ENCODE measurements at regions not wholly inside any gene's neighbourhood (a gene's known extent, or its start where the extent isn't known, plus 50 kb on each side); places are given as distances from the start of the nearest gene placed in this dataset.

DNA sequence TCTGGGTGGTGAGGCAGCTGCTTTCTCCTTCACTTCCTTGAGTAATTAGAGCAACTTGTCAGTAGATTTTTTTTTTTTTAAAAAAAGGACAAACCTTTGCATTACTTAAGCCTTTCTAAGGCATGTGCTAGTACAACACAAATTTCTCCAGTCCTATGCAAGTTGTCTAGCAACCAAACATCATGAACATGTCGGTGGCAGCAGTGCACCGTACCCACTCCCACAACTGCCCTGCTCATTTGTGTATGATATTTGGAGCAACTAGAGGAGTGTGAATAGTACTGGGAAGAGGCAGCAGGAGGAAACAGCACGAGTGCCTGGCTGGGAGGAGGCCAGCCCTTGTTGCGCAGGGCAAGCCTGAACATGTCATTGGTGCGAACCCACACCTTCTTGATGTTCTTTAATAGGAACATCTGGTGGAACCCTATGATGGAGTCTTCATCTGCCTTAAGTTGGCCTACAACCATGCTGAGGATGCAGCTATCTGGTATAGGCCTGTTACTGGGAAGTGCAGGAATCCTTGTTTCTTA, 238.3 kb downstream of the TDRD15 start:
- H3K9me3 Mint-ChIP-seq = peaks cover 2% of the 10 kb centered on the region
- TF ChIP-seq, protein P1, sequence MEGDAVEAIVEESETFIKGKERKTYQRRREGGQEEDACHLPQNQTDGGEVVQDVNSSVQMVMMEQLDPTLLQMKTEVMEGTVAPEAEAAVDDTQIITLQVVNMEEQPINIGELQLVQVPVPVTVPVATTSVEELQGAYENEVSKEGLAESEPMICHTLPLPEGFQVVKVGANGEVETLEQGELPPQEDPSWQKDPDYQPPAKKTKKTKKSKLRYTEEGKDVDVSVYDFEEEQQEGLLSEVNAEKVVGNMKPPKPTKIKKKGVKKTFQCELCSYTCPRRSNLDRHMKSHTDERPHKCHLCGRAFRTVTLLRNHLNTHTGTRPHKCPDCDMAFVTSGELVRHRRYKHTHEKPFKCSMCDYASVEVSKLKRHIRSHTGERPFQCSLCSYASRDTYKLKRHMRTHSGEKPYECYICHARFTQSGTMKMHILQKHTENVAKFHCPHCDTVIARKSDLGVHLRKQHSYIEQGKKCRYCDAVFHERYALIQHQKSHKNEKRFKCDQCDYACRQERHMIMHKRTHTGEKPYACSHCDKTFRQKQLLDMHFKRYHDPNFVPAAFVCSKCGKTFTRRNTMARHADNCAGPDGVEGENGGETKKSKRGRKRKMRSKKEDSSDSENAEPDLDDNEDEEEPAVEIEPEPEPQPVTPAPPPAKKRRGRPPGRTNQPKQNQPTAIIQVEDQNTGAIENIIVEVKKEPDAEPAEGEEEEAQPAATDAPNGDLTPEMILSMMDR (conservative IDR thresholded peaks at IDR 0.05) = no peak
- no peaks in the 10 kb centered on the region for H3K4me1 Mint-ChIP-seq
- H3K36me3 Mint-ChIP-seq (ENCODE audit: low read depth) = no peaks in the 10 kb centered on the region
- no peak overlapping the region for H3K4me3 Mint-ChIP-seq
- H3K27ac Mint-ChIP-seq (ENCODE audit: unreplicated experiment) = no peak overlapping the region
- peaks cover 2% of the 10 kb centered on the region for H3K27me3 Mint-ChIP-seq (ENCODE audit: low read depth)
- DNase-seq (ENCODE audit: low read depth, low spot score) = no peak

DNA sequence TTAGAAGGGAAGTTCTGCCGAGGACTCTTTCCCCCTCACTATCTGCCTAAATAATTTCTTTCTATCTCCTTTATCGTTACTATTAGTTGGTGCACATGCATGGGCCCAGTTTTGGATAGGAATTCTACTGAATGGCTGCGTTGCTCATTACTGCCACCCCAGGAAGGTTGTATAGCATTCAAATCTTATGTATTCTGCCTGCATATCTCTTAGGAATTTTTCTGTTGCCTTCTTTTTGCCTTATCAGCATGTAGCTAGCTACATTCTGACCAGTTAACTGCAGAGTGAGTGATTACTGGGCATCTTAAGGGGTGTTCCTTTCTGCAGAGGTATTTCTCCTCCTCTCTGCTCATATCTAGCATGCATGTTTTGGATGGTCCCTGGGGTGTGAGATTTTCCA, 239.6 kb downstream of the TDRD15 start:
- H3K4me1 Mint-ChIP-seq = no peaks in the 10 kb centered on the region
- H3K27me3 Mint-ChIP-seq (ENCODE audit: low read depth) = peaks cover 2% of the 10 kb centered on the region
- H3K4me3 Mint-ChIP-seq = no peak overlapping the region
- H3K36me3 Mint-ChIP-seq (ENCODE audit: low read depth) = no peaks in the 10 kb centered on the region
- no peak for DNase-seq (ENCODE audit: low read depth, low spot score)
- peaks cover 2% of the 10 kb centered on the region for H3K9me3 Mint-ChIP-seq
- TF ChIP-seq, protein P1 (conservative IDR thresholded peaks at IDR 0.05) = no peak
- H3K27ac Mint-ChIP-seq (ENCODE audit: unreplicated experiment) = no peak overlapping the region

DNA sequence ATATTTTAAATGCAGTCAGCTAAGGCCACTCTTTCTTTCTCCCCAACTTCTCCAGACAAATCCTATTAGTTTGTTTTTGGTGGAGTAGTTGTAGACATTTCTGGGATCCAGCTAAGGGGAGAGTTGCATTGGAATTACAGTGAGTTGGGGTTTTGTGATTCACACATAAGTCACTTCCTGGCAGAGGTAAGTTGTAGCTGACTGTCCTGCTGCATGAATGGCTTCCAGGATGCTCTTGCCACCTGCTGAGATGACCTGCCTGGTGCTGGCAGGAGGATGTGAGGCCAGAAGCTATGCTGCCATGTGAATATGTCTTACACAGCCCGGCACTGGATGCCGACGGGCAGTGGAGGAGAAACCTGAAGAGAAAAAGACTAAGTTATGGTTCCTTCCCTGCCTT, 243.7 kb downstream of the TDRD15 start:
- H3K9me3 Mint-ChIP-seq = no peaks in the 10 kb centered on the region

DNA sequence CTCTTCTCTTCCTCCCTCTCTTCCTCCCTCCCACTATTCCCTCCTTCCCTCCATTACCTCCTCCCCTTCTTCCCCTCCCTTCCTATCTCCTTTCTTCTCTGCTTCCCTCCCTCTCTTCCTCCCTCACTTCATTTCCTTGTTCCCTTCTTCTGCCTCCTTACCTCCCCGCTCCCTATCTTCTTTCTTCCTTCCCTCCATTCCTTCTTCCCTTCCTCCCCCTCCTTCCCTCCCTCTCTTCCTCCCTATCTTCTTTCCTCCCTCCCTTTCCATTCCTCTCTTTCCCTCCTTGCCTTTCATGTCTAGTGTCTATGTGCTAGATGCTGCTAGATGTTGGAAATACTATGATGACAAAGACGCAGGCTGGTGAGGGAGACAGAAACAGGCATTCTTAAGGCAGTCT, 246.0 kb downstream of the TDRD15 start:
- no peak overlapping the region for H3K4me3 Mint-ChIP-seq
- H3K4me1 Mint-ChIP-seq = no peaks in the 10 kb centered on the region
- no peak for DNase-seq (ENCODE audit: low read depth, low spot score)
- H3K36me3 Mint-ChIP-seq (ENCODE audit: low read depth) = no peaks in the 10 kb centered on the region
- H3K27ac Mint-ChIP-seq (ENCODE audit: unreplicated experiment) = no peak overlapping the region
- TF ChIP-seq, protein P1 (conservative IDR thresholded peaks at IDR 0.05) = no peak
- no peaks in the 10 kb centered on the region for H3K9me3 Mint-ChIP-seq
- H3K27me3 Mint-ChIP-seq (ENCODE audit: low read depth) = peaks cover 2% of the 10 kb centered on the region

More for the DNA sequence above, 243.7 kb downstream of the TDRD15 start:
- H3K4me1 Mint-ChIP-seq = no peaks in the 10 kb centered on the region
- TF ChIP-seq, protein P1 (conservative IDR thresholded peaks at IDR 0.05) = no peak
- H3K27me3 Mint-ChIP-seq (ENCODE audit: low read depth) = peaks cover 2% of the 10 kb centered on the region
- no peak overlapping the region for H3K27ac Mint-ChIP-seq (ENCODE audit: unreplicated experiment)
- DNase-seq (ENCODE audit: low read depth, low spot score) = no peak
- H3K36me3 Mint-ChIP-seq (ENCODE audit: low read depth) = no peaks in the 10 kb centered on the region
- H3K4me3 Mint-ChIP-seq = no peak overlapping the region

DNA sequence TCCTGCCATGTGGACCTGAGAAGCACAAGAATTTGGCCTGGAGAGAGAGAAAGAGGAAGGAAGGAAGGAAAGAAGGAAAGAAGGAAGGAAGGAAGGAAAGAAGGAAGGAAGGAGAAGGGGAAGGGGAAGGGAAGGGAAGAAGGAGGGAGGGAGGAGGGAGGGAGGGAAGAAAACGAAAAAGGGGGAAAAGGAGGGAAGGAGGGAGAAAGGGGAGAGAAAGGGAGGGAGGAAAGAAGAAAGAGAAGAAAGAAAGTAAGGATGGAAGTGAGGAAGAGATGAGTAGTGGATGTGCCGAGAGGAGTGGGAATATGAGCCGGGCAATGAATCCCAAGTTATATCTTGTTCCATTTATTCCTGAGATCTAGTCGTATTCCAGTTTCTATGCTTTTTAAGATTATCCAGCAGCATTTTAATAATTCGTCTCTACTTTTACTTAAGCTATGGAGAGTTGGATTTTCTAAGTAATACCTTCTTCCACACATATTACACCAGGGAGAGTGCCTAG, 247.8 kb downstream of the TDRD15 start:
- H3K4me1 Mint-ChIP-seq = no peaks in the 10 kb centered on the region
- H3K4me3 Mint-ChIP-seq = no peak overlapping the region
- H3K9me3 Mint-ChIP-seq = no peaks in the 10 kb centered on the region
- TF ChIP-seq, protein P1 (conservative IDR thresholded peaks at IDR 0.05) = no peak
- peaks cover 4% of the 10 kb centered on the region for H3K27me3 Mint-ChIP-seq (ENCODE audit: low read depth)
- H3K36me3 Mint-ChIP-seq (ENCODE audit: low read depth) = no peaks in the 10 kb centered on the region
- H3K27ac Mint-ChIP-seq (ENCODE audit: unreplicated experiment) = no peak overlapping the region
- DNase-seq (ENCODE audit: low read depth, low spot score) = no peak

All from neural crest cell (in vitro differentiated cells).